ENCODE measurements at regions not wholly inside any gene's neighbourhood (a gene's known extent, or its start where the extent isn't known, plus 50 kb on each side); places are given as distances from the start of the nearest gene placed in this dataset.

GRCh38 chr6:113291751-113292445, 565.2 kb upstream of the MARCKS start:
- TF ChIP-seq, protein P1, sequence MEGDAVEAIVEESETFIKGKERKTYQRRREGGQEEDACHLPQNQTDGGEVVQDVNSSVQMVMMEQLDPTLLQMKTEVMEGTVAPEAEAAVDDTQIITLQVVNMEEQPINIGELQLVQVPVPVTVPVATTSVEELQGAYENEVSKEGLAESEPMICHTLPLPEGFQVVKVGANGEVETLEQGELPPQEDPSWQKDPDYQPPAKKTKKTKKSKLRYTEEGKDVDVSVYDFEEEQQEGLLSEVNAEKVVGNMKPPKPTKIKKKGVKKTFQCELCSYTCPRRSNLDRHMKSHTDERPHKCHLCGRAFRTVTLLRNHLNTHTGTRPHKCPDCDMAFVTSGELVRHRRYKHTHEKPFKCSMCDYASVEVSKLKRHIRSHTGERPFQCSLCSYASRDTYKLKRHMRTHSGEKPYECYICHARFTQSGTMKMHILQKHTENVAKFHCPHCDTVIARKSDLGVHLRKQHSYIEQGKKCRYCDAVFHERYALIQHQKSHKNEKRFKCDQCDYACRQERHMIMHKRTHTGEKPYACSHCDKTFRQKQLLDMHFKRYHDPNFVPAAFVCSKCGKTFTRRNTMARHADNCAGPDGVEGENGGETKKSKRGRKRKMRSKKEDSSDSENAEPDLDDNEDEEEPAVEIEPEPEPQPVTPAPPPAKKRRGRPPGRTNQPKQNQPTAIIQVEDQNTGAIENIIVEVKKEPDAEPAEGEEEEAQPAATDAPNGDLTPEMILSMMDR (IDR thresholded peaks at IDR 0.05; ENCODE audit: extremely low read depth, missing control alignments): no peak
- no peak for DNase-seq (ENCODE audit: low spot score)

DNA sequence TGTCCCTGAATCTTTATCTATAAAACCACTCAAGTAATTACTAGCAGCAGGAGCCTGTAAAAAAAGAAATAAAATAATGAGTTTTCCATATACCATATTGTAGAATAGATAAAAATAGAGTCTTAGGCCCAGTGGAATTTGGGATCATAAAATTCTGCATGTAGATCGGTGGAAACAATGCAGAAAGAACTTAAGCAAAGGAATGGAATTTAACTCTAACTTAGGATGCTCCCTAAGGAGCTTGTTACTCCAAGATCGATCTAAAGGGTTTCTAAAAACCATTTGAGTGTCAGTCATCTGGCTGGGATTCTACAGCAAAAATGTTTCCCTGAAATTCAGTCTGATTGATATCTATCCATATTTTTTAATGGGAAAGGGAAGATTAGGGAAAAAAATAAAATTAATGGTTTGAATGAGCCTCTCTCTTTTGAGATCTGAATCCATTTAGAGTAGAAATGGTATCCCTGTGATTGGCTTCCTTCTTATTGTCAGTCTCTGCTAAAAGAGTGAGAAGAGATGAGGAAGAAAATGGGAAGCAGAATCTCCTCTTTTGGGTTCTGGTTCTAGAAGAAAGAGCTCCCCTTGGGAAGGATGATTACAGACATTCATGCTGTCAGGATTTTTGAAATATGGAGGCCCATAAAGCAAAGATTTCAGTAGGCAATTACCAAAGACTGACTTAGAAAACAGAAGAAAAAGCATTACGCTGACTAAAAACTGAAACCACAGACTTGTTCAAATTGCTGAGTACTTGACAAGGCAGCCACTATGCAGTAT, 564.3 kb upstream of the MARCKS start:
- peak; percentile 12 for DNase-seq (ENCODE audit: low spot score)
- TF ChIP-seq, protein P1 (IDR thresholded peaks at IDR 0.05; ENCODE audit: extremely low read depth, missing control alignments): no peak

DNA sequence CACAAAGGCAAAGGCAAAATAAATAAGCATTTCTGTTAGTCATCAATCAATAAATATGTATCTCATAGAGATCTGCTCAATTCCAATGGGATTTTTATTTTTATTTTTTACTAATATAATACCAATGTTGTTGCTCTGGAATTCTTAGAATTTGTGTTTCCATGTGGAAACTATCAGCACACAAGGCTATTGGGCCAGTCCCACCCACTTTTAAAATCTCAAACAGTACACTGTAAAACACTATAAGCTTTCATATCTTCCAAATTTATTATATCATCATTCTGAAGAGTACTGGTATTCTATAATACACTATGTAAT, 563.8 kb upstream of the MARCKS start:
- no peak for DNase-seq (ENCODE audit: low spot score)
- TF ChIP-seq, protein P1 (IDR thresholded peaks at IDR 0.05; ENCODE audit: extremely low read depth, missing control alignments): no peak

- DNase-seq (ENCODE audit: low spot score): no peak
- TF ChIP-seq, protein P1 (IDR thresholded peaks at IDR 0.05; ENCODE audit: extremely low read depth, missing control alignments): no peak
These were observed 557.6 kb upstream of the MARCKS start for GRCh38 chr6:113299531-113299930.

DNA sequence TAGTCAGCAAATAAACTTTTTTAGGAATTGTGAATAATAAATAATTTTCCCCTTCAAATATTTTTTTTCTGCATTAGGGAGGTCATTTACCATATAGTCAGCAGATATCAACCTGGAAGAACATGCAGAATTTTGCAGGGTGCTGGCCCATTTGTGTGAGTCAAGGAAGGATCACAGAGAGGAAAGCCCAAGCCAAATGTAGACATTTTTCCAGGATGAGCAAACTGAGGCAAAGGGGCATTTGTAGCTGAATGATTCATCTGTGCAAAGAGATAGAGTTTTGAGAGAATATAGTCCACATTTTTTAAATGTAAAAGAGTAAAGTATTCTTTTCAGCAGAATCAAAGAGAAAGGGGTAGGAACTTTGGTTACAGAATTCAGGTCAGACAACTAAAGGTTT, 555.5 kb upstream of the MARCKS start:
- no peak for DNase-seq (ENCODE audit: low spot score)
- TF ChIP-seq, protein P1 (IDR thresholded peaks at IDR 0.05; ENCODE audit: extremely low read depth, missing control alignments): no peak

DNA sequence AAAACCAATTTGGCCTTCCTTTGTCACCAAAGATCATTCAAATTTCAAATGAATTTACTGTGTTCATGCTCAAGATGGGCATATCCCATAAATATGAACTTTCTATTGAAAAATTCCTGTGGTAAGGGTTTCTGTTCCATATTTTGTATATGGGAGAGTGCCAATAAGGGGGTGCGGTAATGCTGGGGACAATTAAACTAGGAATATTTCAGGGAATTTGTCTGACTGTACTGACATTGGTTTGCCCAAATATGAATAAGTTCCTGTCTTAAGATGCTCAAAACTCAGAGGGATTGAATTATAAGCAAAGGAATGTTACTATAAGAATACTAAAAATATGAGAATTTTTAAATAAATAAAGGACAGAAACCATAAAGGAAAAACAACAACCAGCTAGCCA, 553.0 kb upstream of the MARCKS start:
- no peak for DNase-seq (ENCODE audit: low spot score)
- TF ChIP-seq, protein P1 (IDR thresholded peaks at IDR 0.05; ENCODE audit: extremely low read depth, missing control alignments): no peak

DNA sequence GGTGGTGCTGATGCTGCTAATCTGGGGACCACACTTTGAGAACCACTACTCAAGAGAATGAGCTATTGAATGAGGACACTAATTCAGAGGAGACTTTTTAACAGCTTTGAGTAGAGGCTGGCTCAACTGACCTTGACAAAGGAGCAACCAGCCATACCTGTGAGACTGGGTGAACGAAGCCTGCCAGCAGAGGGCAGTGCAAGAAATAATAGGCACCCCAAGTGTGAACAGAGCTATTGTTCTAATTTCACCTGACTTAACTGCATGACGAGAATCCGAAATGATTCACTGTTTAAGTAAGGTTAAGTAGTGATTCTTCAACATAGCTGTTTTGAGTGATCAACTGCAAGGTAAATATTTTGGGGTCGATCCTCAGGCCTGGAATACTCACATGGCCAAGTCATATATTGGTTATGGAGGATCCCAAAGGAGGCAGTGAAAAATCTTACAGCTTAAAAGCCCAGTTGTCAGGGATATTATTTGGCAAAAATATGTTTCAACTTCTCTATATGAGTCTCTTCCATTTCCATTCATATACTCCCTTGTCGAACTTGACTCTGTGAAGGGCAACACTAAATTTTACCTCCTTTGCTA, 550.5 kb upstream of the MARCKS start:
- DNase-seq (ENCODE audit: low spot score): peak; percentile 38

More for the DNA sequence above, 550.5 kb upstream of the MARCKS start:
- TF ChIP-seq, protein P1 (IDR thresholded peaks at IDR 0.05; ENCODE audit: extremely low read depth, missing control alignments): peak; percentile 70

Measured in GM20000 (cell line).